Activated naive CD8-positive, alpha-beta T cell treated with anti-CD3 and anti-CD28 coated beads for 36 hours (primary cell): ENCODE measurements at regions not wholly inside any gene's neighbourhood (a gene's known extent, or its start where the extent isn't known, plus 50 kb on each side); places are given as distances from the start of the nearest gene placed in this dataset.

Experiments used
- DNase-seq: peaks from one replicate; pipeline ENCODE4 v3.0.0; 2021
- H3K27ac Mint-ChIP-seq: one replicate; pipeline ENCODE4 v1.8.0; 2022; ENCODE audit warnings: mild to moderate bottlenecking, moderate library complexity, mixed read lengths
- H3K27me3 Mint-ChIP-seq: one replicate; pipeline ENCODE4 v1.8.0; 2022; ENCODE audit warnings: mild to moderate bottlenecking, mixed read lengths
- H3K36me3 Mint-ChIP-seq: one replicate; pipeline ENCODE4 v1.8.0; 2021; ENCODE audit warnings: mild to moderate bottlenecking, mixed read lengths
- H3K4me1 Mint-ChIP-seq: one replicate; pipeline ENCODE4 v1.8.0; 2021; ENCODE audit warnings: mixed read lengths
- H3K4me3 Mint-ChIP-seq: one replicate; pipeline ENCODE4 v1.8.0; 2022; ENCODE audit warnings: mild to moderate bottlenecking, moderate library complexity, mixed read lengths
- H3K9me3 Mint-ChIP-seq: one replicate; pipeline ENCODE4 v1.8.0; 2022; ENCODE audit warnings: mixed read lengths

GRCh38 chr6:100944644-100945043, 63.5 kb upstream of the ASCC3 start:
- Mint-ChIP-seq H3K4me3 (no peak overlapping the region), H3K27ac (no peak overlapping the region), H3K27me3 (peaks cover 7% of the 10 kb centered on the region), H3K4me1 (no peaks in the 10 kb centered on the region), H3K9me3 (peaks cover 4% of the 10 kb centered on the region), H3K36me3 (no peaks in the 10 kb centered on the region)
- no peak for DNase-seq

- no peak overlapping the region for H3K27ac Mint-ChIP-seq
- no peaks in the 10 kb centered on the region for H3K9me3 Mint-ChIP-seq
- H3K27me3 Mint-ChIP-seq = peaks cover 7% of the 10 kb centered on the region
- no peaks in the 10 kb centered on the region for H3K4me1 Mint-ChIP-seq
- no peak overlapping the region for H3K4me3 Mint-ChIP-seq
- DNase-seq = no peak
- no peaks in the 10 kb centered on the region for H3K36me3 Mint-ChIP-seq
These were observed 65.0 kb upstream of the ASCC3 start for GRCh38 chr6:100946021-100946540.

GRCh38 chr6:100946711-100947110, 65.6 kb upstream of the ASCC3 start:
- H3K27ac Mint-ChIP-seq = no peak overlapping the region
- H3K36me3 Mint-ChIP-seq = no peaks in the 10 kb centered on the region
- no peak for DNase-seq
- no peaks in the 10 kb centered on the region for H3K9me3 Mint-ChIP-seq
- no peak overlapping the region for H3K4me3 Mint-ChIP-seq
- H3K27me3 Mint-ChIP-seq = peaks cover 5% of the 10 kb centered on the region
- no peaks in the 10 kb centered on the region for H3K4me1 Mint-ChIP-seq

GRCh38 chr6:100948381-100949133, 67.4 kb upstream of the ASCC3 start:
- Mint-ChIP-seq H3K9me3 (no peaks in the 10 kb centered on the region), H3K36me3 (no peaks in the 10 kb centered on the region), H3K27me3 (peaks cover 2% of the 10 kb centered on the region), H3K4me1 (no peaks in the 10 kb centered on the region), H3K27ac (no peak overlapping the region), H3K4me3 (no peak overlapping the region)
- no peak for DNase-seq

- Mint-ChIP-seq H3K36me3 (no peaks in the 10 kb centered on the region), H3K4me3 (no peak overlapping the region), H3K27me3 (peaks cover 5% of the 10 kb centered on the region), H3K4me1 (no peaks in the 10 kb centered on the region), H3K9me3 (no peaks in the 10 kb centered on the region), H3K27ac (no peak overlapping the region)
- DNase-seq = no peak
These were observed 70.9 kb upstream of the ASCC3 start for GRCh38 chr6:100952006-100952405.

- no peak overlapping the region for H3K4me3 Mint-ChIP-seq
- no peaks in the 10 kb centered on the region for H3K9me3 Mint-ChIP-seq
- H3K4me1 Mint-ChIP-seq = no peaks in the 10 kb centered on the region
- peaks cover 13% of the 10 kb centered on the region for H3K27me3 Mint-ChIP-seq
- no peaks in the 10 kb centered on the region for H3K36me3 Mint-ChIP-seq
- no peak overlapping the region for H3K27ac Mint-ChIP-seq
- no peak for DNase-seq
These were observed 78.2 kb upstream of the ASCC3 start for GRCh38 chr6:100959280-100959679.

GRCh38 chr6:100962466-100962865, 81.3 kb upstream of the ASCC3 start:
- Mint-ChIP-seq H3K4me1 (no peaks in the 10 kb centered on the region), H3K36me3 (no peaks in the 10 kb centered on the region), H3K27me3 (peaks cover 10% of the 10 kb centered on the region), H3K4me3 (no peak overlapping the region), H3K27ac (no peak overlapping the region), H3K9me3 (no peaks in the 10 kb centered on the region)
- DNase-seq = no peak

- Mint-ChIP-seq H3K4me3 (no peak overlapping the region), H3K27ac (no peak overlapping the region), H3K36me3 (no peaks in the 10 kb centered on the region), H3K9me3 (peaks cover 3% of the 10 kb centered on the region), H3K27me3 (peaks cover 15% of the 10 kb centered on the region), H3K4me1 (no peaks in the 10 kb centered on the region)
- DNase-seq = no peak
These were observed 83.9 kb upstream of the ASCC3 start for GRCh38 chr6:100965067-100965466.

- H3K27ac Mint-ChIP-seq = no peak overlapping the region
- no peak for DNase-seq
- peaks cover 15% of the 10 kb centered on the region for H3K9me3 Mint-ChIP-seq
- no peak overlapping the region for H3K4me3 Mint-ChIP-seq
- no peaks in the 10 kb centered on the region for H3K36me3 Mint-ChIP-seq
- no peaks in the 10 kb centered on the region for H3K4me1 Mint-ChIP-seq
- peaks cover 7% of the 10 kb centered on the region for H3K27me3 Mint-ChIP-seq
These were observed 87.8 kb upstream of the ASCC3 start for GRCh38 chr6:100968949-100969348.

GRCh38 chr6:100979267-100979666, 98.1 kb upstream of the ASCC3 start:
- Mint-ChIP-seq H3K4me1 (no peaks in the 10 kb centered on the region), H3K9me3 (peaks cover 4% of the 10 kb centered on the region), H3K36me3 (no peaks in the 10 kb centered on the region), H3K4me3 (no peak overlapping the region), H3K27me3 (no peaks in the 10 kb centered on the region), H3K27ac (no peak overlapping the region)
- no peak for DNase-seq

- peaks cover 2% of the 10 kb centered on the region for H3K9me3 Mint-ChIP-seq
- no peaks in the 10 kb centered on the region for H3K4me1 Mint-ChIP-seq
- H3K4me3 Mint-ChIP-seq = no peak overlapping the region
- no peak overlapping the region for H3K27ac Mint-ChIP-seq
- no peak for DNase-seq
- H3K27me3 Mint-ChIP-seq = no peaks in the 10 kb centered on the region
- no peaks in the 10 kb centered on the region for H3K36me3 Mint-ChIP-seq
These were observed 99.8 kb upstream of the ASCC3 start for GRCh38 chr6:100980949-100981348.

GRCh38 chr6:100986921-100987320, 105.8 kb upstream of the ASCC3 start:
- Mint-ChIP-seq H3K4me3 (no peak overlapping the region), H3K4me1 (no peaks in the 10 kb centered on the region), H3K27ac (no peak overlapping the region), H3K9me3 (peaks cover 2% of the 10 kb centered on the region), H3K36me3 (no peaks in the 10 kb centered on the region), H3K27me3 (no peaks in the 10 kb centered on the region)
- DNase-seq = no peak

GRCh38 chr6:100987556-100987955, 106.4 kb upstream of the ASCC3 start:
- no peaks in the 10 kb centered on the region for H3K36me3 Mint-ChIP-seq
- H3K9me3 Mint-ChIP-seq = peaks cover 4% of the 10 kb centered on the region
- no peak for DNase-seq
- no peaks in the 10 kb centered on the region for H3K4me1 Mint-ChIP-seq
- H3K27ac Mint-ChIP-seq = no peak overlapping the region
- no peaks in the 10 kb centered on the region for H3K27me3 Mint-ChIP-seq
- no peak overlapping the region for H3K4me3 Mint-ChIP-seq

- Mint-ChIP-seq H3K9me3 (peaks cover 5% of the 10 kb centered on the region), H3K27ac (no peak overlapping the region), H3K4me3 (no peak overlapping the region), H3K4me1 (no peaks in the 10 kb centered on the region), H3K27me3 (no peaks in the 10 kb centered on the region), H3K36me3 (no peaks in the 10 kb centered on the region)
- DNase-seq = no peak
These were observed 107.4 kb upstream of the ASCC3 start for GRCh38 chr6:100988391-100988984.

GRCh38 chr6:100990070-100990469, 108.9 kb upstream of the ASCC3 start:
- DNase-seq = no peak
- Mint-ChIP-seq H3K9me3 (peaks cover 5% of the 10 kb centered on the region), H3K4me1 (no peaks in the 10 kb centered on the region), H3K4me3 (no peak overlapping the region), H3K27ac (no peak overlapping the region), H3K27me3 (no peaks in the 10 kb centered on the region), H3K36me3 (no peaks in the 10 kb centered on the region)

- Mint-ChIP-seq H3K27me3 (peaks cover 13% of the 10 kb centered on the region), H3K4me1 (no peaks in the 10 kb centered on the region), H3K27ac (no peak overlapping the region), H3K4me3 (no peak overlapping the region), H3K36me3 (no peaks in the 10 kb centered on the region), H3K9me3 (peaks cover 5% of the 10 kb centered on the region)
- DNase-seq = no peak
These were observed 115.3 kb upstream of the ASCC3 start for GRCh38 chr6:100996409-100996808.
